IMR-90 (cell line): ENCODE measurements at regions not wholly inside any gene's neighbourhood (a gene's known extent, or its start where the extent isn't known, plus 50 kb on each side); places are given as distances from the start of the nearest gene placed in this dataset.

Source experiments
- ATAC-seq: fragments of 200-7000 bp; cut with Tn5 transposase; 2 replicates; pipeline ENCODE4 v1.9.1; 2020; ENCODE audit warnings: low read depth, mild to moderate bottlenecking, moderate library complexity
- BruUV-seq: library from RNA; stranded (reverse); fragments of 400-500 nt; replicated peaks from 2 replicates; lab custom pipeline; 2021; lab: Mats Ljungman, UMichigan
- CTCF ChIA-PET: fragments of 300-600 bp; formaldehyde crosslinking; extraction: SDS; loops from one replicate; lab custom pipeline; 2021; ENCODE audit warnings: antibody characterized with exemption; lab: Yijun Ruan, JAX
- POLR2A ChIA-PET: fragments of 300-600 bp; sonication (Branson Sonifier 250); formaldehyde crosslinking; loops from one replicate; lab custom pipeline; 2022; ENCODE audit warnings: antibody characterized with exemption; ENCODE audit not compliant: unreplicated experiment; lab: Charles Lee
- DNase-seq: peaks from one replicate; pipeline ENCODE4 v3.0.0; 2013
- H2AFZ ChIP-seq: replicated peaks from 2 replicates; pipeline ENCODE3; 2013; ENCODE audit warnings: low read length, mild to moderate bottlenecking; ENCODE audit not compliant: poor library complexity
- H2AK5ac ChIP-seq: 2 replicates; pipeline ENCODE4 v1.6.1; 2013; ENCODE audit warnings: low read depth, low read length, inconsistent platforms
- H2AK9ac ChIP-seq: replicated peaks from 2 replicates; pipeline ENCODE3; 2013; ENCODE audit warnings: mild to moderate bottlenecking, low read depth, low read length, moderate library complexity; ENCODE audit not compliant: poor library complexity
- H2BK120ac ChIP-seq: 2 replicates; pipeline ENCODE4 v1.6.1; 2013; ENCODE audit warnings: low read depth, low read length, inconsistent platforms
- H2BK15ac ChIP-seq: 3 replicates; pipeline ENCODE4 v1.6.1; 2013; ENCODE audit warnings: low read depth, low read length, inconsistent platforms
- H2BK20ac ChIP-seq: 2 replicates; pipeline ENCODE4 v1.6.1; 2013; ENCODE audit warnings: low read depth, mild to moderate bottlenecking, inconsistent platforms, low read length, moderate library complexity
- H2BK5ac ChIP-seq: 2 replicates; pipeline ENCODE4 v1.6.1; 2013; ENCODE audit warnings: mild to moderate bottlenecking, low read depth, low read length, inconsistent platforms; ENCODE audit not compliant: poor library complexity, severe bottlenecking
- H3K14ac ChIP-seq: replicated peaks from 2 replicates; pipeline ENCODE4 v1.6.1; 2013; ENCODE audit warnings: low read depth, low read length, inconsistent platforms
- H3K18ac ChIP-seq: 2 replicates; pipeline ENCODE4 v1.6.1; 2013; ENCODE audit warnings: low read depth, low read length, control low read depth
- H3K23ac ChIP-seq: 2 replicates; pipeline ENCODE4 v1.6.1; 2013; ENCODE audit warnings: low read depth, low read length, inconsistent platforms
- H3K27ac ChIP-seq: 2 replicates; pipeline ENCODE4 v1.5.1; 2013; ENCODE audit warnings: mild to moderate bottlenecking, control low read depth, low read length; ENCODE audit not compliant: insufficient read depth
- H3K27me3 ChIP-seq: 2 replicates; pipeline ENCODE4 v1.6.1; 2013; ENCODE audit warnings: low read length; ENCODE audit not compliant: control insufficient read depth, insufficient read depth
- H3K36me3 ChIP-seq: 2 replicates; pipeline ENCODE4 v1.6.1; 2013; ENCODE audit warnings: low read length, mixed read lengths; ENCODE audit not compliant: control insufficient read depth, insufficient read depth
- H3K4ac ChIP-seq: 2 replicates; pipeline ENCODE4 v1.6.1; 2013; ENCODE audit warnings: low read depth, low read length, inconsistent platforms
- H3K4me1 ChIP-seq: 2 replicates; pipeline ENCODE4 v1.6.1; 2013; ENCODE audit warnings: low read length, mixed read lengths; ENCODE audit not compliant: control insufficient read depth, insufficient read depth
- H3K4me2 ChIP-seq: 2 replicates; pipeline ENCODE4 v1.6.1; 2013; ENCODE audit warnings: low read depth, mild to moderate bottlenecking, control low read depth, low read length, moderate library complexity
- H3K4me3 ChIP-seq: 2 replicates; pipeline ENCODE4 v1.5.1; 2013; ENCODE audit warnings: low read depth, mild to moderate bottlenecking, control low read depth, low read length, moderate library complexity; ENCODE audit not compliant: insufficient read depth
- H3K56ac ChIP-seq: 2 replicates; pipeline ENCODE4 v1.6.1; 2013; ENCODE audit warnings: low read length, inconsistent platforms; ENCODE audit not compliant: insufficient read depth; ENCODE audit errors: extremely low read depth
- H3K79me1 ChIP-seq, 2 experiments: 2 replicates each; pipeline ENCODE4 v1.6.1; 2013; ENCODE audit warnings: low read length in 2 of 2, inconsistent platforms in 1 of 2, low read depth in 1 of 2
- H3K9ac ChIP-seq: 2 replicates; pipeline ENCODE4 v1.6.1; 2013; ENCODE audit warnings: low read depth, low read length, control low read depth
- H3K9me1 ChIP-seq: 2 replicates; pipeline ENCODE4 v1.6.1; 2013; ENCODE audit warnings: low read length, inconsistent platforms; ENCODE audit not compliant: insufficient read depth
- H3K9me3 ChIP-seq: 2 replicates; pipeline ENCODE4 v1.6.1; 2013; ENCODE audit warnings: low read length; ENCODE audit not compliant: control insufficient read depth, insufficient read depth
- H4K20me1 ChIP-seq: 2 replicates; pipeline ENCODE4 v1.6.1; 2013; ENCODE audit warnings: low read length, inconsistent platforms; ENCODE audit not compliant: insufficient read depth
- H4K5ac ChIP-seq: 2 replicates; pipeline ENCODE4 v1.6.1; 2013; ENCODE audit warnings: mild to moderate bottlenecking, low read depth, low read length, control low read depth
- H4K8ac ChIP-seq, 2 experiments: 2 replicates each; pipeline ENCODE4 v1.6.1; 2013; ENCODE audit warnings: low read depth in 2 of 2, low read length in 2 of 2, control low read depth in 1 of 2, inconsistent platforms in 1 of 2
- H4K91ac ChIP-seq: 2 replicates; pipeline ENCODE4 v1.6.1; 2013; ENCODE audit warnings: low read depth, low read length, inconsistent platforms; ENCODE audit not compliant: insufficient read depth
- ELK1 ChIP-seq: fragments of 150-350 bp; IDR thresholded peaks from 2 replicates; pipeline ENCODE4 v1.6.1; 2016; ENCODE audit warnings: low read depth, mild to moderate bottlenecking, low read length, moderate library complexity, borderline replicate concordance
- WGBS, 2 experiments: methylation state at CpG; one replicate each; pipeline versions ENCODE4 v1.1.5 to v1.1.7; 2013; ENCODE audit warnings: missing lambda C conversion rate in 2 of 2; ENCODE audit not compliant: insufficient read length in 1 of 2; ENCODE audit errors: extremely low coverage in 2 of 2; 5-methylcytosine and 5-hydroxymethylcytosine counted together
- dilution Hi-C: fragments of 300-500 bp; cut with HindIII; formaldehyde crosslinking; loops from one replicate; pipeline ENCODE4 v1.14.3; 2018; ENCODE audit warnings: low sequenced_read_pairs; ENCODE audit not compliant: unreplicated experiment
- in situ Hi-C: fragments of 300-500 bp; cut with MboI; formaldehyde crosslinking; loops from 3 replicates; pipeline ENCODE4 v1.14.3; 2019; ENCODE audit warnings: low sequenced_read_pairs, inconsistent platforms, mixed read lengths
- intact Hi-C: fragments of 100-400 bp; cut with micrococcal nuclease; formaldehyde crosslinking; loops from 2 replicates; pipeline ENCODE4 v1.10.0; 2022

- H3K36me3 ChIP-seq, result no peaks in the 10 kb centered on the region
- ChIA-PET CTCF (no interaction called here), POLR2A (no interaction called here)
- no peak for TF ChIP-seq ELK1
- H2BK20ac ChIP-seq, result no peak overlapping the region
- no peak overlapping the region for H3K4me2 ChIP-seq
- no peak overlapping the region for H3K27ac ChIP-seq
- H3K23ac ChIP-seq, result no peak overlapping the region
- H2BK15ac ChIP-seq, result no peak overlapping the region
- ATAC-seq (no peak), DNase-seq (no peak)
- H3K9me3 ChIP-seq, result peaks cover 3% of the 10 kb centered on the region; the same call in 1 of the 2 replicates
- no peak overlapping the region for H4K5ac ChIP-seq
- no peaks in the 10 kb centered on the region for H3K4me1 ChIP-seq
- H3K9ac ChIP-seq, result no peak overlapping the region
- H3K27me3 ChIP-seq, result no peaks in the 10 kb centered on the region
- H3K56ac ChIP-seq, result no peak overlapping the region
- no peak overlapping the region for H3K4me3 ChIP-seq
- no CpG with 5 or more reads among the region's 7 CpGs for WGBS, 2 experiments
- H2AFZ ChIP-seq, result no peak overlapping the region
- no peak overlapping the region for H4K8ac ChIP-seq
- no peak overlapping the region for H2AK9ac ChIP-seq
- H4K91ac ChIP-seq, result no peak overlapping the region
- no TSS peak for BruUV-seq
- intact Hi-C loops (no loop called here), in situ Hi-C loops (no loop called here), dilution Hi-C loops (no loop called here)
- H3K79me1 ChIP-seq, result no peaks in the 10 kb centered on the region
- no peak overlapping the region for H3K14ac ChIP-seq
- H3K9me1 ChIP-seq, result no peaks in the 10 kb centered on the region
- no peak overlapping the region for H2BK5ac ChIP-seq
- no peak overlapping the region for H3K4ac ChIP-seq
- no peak overlapping the region for H2AK5ac ChIP-seq
- H2BK120ac ChIP-seq, result no peak overlapping the region
- H4K20me1 ChIP-seq, result no peaks in the 10 kb centered on the region
- H3K18ac ChIP-seq, result no peak overlapping the region
These were observed 532.6 kb downstream of the TMEM182 start for GRCh38 chr2:103294420-103294819.
